Astrocyte of the spinal cord (primary cell): ENCODE measurements at regions not wholly inside any gene's neighbourhood (a gene's known extent, or its start where the extent isn't known, plus 50 kb on each side); places are given as distances from the start of the nearest gene placed in this dataset.

ENCODE experiments used
- DNase-seq: peaks from one replicate; pipeline ENCODE4 v3.0.0; 2011; ENCODE audit warnings: low read depth, low spot score
- H3K4me3 ChIP-seq: 2 replicates; pipeline ENCODE4 v1.5.1; 2011; ENCODE audit warnings: low read depth, mild to moderate bottlenecking, low read length, moderate library complexity
- in situ Hi-C: cut with HindIII; loops from 2 replicates; pipeline ENCODE4 v1.10.0; 2017; ENCODE audit warnings: low sequenced_read_pairs
- TF ChIP-seq, protein P1 (sequence below): IDR thresholded peaks from 2 replicates; pipeline ENCODE4 v1.5.1; 2012; ENCODE audit warnings: low read depth, mild to moderate bottlenecking, low read length, inconsistent platforms

DNA sequence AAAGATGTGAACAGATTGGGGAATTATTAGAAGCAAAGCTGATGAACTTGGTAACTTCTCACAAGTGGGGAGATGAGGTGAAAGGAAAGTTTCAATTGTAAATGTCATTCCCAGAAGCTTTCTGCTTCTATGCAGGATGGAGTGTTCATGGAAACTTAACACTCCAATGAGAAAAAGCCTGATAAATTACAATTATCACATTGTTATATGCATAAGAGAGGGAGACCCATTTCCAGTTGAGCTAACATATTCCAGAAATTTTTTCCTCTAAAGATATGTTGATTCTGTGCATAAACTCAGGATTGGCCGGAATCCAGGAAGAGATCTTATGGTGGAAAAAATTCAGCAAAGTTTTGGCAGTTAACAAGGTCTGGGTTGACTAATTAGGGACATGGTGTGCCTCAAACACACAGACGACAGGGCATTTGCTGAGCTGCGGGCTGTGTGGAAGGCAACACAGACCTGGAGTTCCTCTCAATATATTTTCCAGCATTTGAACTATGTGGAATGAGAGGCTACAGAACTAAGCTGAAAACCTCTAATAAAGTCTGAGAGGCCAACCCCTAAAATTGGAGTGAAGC is 64.9 kb upstream of the FGF14 start:
- TF ChIP-seq, protein P1, sequence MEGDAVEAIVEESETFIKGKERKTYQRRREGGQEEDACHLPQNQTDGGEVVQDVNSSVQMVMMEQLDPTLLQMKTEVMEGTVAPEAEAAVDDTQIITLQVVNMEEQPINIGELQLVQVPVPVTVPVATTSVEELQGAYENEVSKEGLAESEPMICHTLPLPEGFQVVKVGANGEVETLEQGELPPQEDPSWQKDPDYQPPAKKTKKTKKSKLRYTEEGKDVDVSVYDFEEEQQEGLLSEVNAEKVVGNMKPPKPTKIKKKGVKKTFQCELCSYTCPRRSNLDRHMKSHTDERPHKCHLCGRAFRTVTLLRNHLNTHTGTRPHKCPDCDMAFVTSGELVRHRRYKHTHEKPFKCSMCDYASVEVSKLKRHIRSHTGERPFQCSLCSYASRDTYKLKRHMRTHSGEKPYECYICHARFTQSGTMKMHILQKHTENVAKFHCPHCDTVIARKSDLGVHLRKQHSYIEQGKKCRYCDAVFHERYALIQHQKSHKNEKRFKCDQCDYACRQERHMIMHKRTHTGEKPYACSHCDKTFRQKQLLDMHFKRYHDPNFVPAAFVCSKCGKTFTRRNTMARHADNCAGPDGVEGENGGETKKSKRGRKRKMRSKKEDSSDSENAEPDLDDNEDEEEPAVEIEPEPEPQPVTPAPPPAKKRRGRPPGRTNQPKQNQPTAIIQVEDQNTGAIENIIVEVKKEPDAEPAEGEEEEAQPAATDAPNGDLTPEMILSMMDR, result no peak
- H3K4me3 ChIP-seq, result no peak overlapping the region
- DNase-seq, result no peak
- in situ Hi-C loops, result no loop called here

DNA sequence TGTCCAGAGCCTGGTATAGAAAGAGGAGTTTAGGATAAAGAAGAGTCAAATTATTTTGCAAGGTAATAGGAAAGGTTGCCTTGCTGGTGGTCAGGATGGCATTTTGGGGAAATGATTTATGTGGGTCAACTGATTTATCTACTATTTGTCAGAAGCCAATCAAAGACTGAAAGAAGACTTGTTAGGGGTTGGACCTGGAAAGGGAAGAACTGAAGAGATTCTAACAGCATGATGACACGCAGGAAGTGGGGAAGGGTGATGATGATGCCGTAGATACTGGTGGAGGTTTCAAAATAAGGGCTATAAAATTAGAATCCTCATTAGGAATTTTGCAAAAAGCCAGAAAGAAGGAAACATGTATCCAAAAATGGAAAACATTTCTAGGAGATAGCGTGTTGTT is 60.7 kb upstream of the FGF14 start:
- in situ Hi-C loops, result no loop called here
- TF ChIP-seq, protein P1, result no peak
- no peak for DNase-seq
- no peak overlapping the region for H3K4me3 ChIP-seq

DNA sequence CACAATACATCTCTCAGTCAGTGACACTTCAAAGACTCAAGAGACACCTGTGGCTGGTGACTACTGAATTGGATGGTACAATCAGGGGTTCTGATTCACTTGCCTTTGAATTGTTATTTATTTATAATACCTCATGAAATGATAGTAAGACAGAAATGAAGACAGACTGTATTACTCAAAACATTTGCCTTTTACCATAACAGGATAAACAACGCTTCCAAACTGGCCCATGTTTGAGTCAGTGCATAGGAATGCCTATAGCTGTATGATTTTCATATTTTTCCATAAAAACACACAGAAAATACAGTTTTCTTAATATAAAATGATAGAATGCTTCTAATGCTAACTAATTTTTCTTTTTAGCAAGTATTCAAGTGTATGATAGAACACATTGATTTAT is 59.5 kb upstream of the FGF14 start:
- in situ Hi-C loops, result no loop called here
- H3K4me3 ChIP-seq, result no peak overlapping the region
- no peak for DNase-seq
- TF ChIP-seq, protein P1, result no peak

DNA sequence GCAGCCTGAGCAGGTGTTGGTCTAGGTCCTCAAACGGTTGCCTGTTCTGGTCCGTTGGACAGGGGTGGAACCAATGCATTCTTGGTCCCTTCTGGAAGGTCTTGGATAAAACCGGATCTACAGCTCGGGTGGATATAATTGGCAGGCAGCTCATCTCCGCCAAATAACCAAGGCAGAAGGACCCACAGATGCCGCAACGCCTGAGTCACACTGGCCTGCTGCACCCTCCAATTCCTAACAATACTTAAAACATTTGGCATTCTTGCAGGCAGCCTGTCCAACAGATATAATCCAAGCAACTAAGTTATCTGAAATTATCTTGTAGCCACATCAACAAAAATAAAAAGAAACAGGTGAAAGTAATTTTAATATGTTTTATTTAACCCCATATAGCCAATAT is 59.0 kb upstream of the FGF14 start:
- no peak overlapping the region for H3K4me3 ChIP-seq
- in situ Hi-C loops, result no loop called here
- TF ChIP-seq, protein P1, result no peak
- no peak for DNase-seq

DNA sequence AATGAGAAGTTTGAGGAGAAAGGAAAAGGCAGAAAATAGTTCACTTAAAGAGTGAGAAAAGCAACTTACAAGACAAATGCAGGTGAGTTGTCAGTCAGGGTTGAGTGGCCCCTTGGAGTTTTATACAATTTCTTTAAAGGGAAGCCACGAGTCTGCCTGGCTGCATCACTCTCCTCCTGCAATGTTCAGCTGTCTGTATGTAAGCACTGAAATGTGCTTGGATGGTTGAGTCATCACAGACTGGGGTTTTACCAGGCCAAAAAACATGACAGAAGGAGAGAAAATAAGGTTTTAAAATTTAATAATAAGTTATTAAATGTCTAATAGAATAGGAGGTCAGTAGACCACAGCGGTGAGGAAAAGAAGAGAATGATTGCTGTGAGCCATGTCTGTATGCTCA is 51.0 kb upstream of the FGF14 start:
- H3K4me3 ChIP-seq, result no peak overlapping the region
- no peak for DNase-seq
- in situ Hi-C loops, result no loop called here
- TF ChIP-seq, protein P1, result no peak
